ENCODE measurements at regions not wholly inside any gene's neighbourhood (a gene's known extent, or its start where the extent isn't known, plus 50 kb on each side); places are given as distances from the start of the nearest gene placed in this dataset.
"Not testable (repeated sequence)": the region's sequence is repeated elsewhere in the genome, so short reads cannot be mapped to it uniquely, and the experiment has no call there.

- ATAC-seq, result no peak
- TF ChIP-seq SNAI2 (CRISPR knock-in tag; IDR thresholded peaks at IDR 0.05) (no peak), TSHZ2 (CRISPR knock-in tag; IDR thresholded peaks at IDR 0.05) (no peak), GLIS3 (CRISPR knock-in tag; IDR thresholded peaks at IDR 0.05) (no peak), ARNTL (CRISPR knock-in tag; IDR thresholded peaks at IDR 0.05; ENCODE audit: borderline replicate concordance, low read depth) (no peak), ZNF70 (CRISPR knock-in tag; IDR thresholded peaks at IDR 0.05) (no peak), ZFP3 (CRISPR knock-in tag; IDR thresholded peaks at IDR 0.05) (no peak), CSDC2 (CRISPR knock-in tag; IDR thresholded peaks at IDR 0.05) (no peak), ZNF565 (CRISPR knock-in tag; conservative IDR thresholded peaks at IDR 0.05; ENCODE audit: low read depth) (no peak), BACH2 (CRISPR knock-in tag; IDR thresholded peaks at IDR 0.05; ENCODE audit: borderline replicate concordance) (no peak), PATZ1 (CRISPR knock-in tag; IDR thresholded peaks at IDR 0.05; ENCODE audit: borderline replicate concordance) (no peak), ISL1 (CRISPR knock-in tag; IDR thresholded peaks at IDR 0.05) (no peak), ZFP30 (CRISPR knock-in tag; IDR thresholded peaks at IDR 0.05) (no peak), ZC3H10 (CRISPR knock-in tag; IDR thresholded peaks at IDR 0.05) (no peak), RARB (CRISPR knock-in tag; IDR thresholded peaks at IDR 0.05) (no peak), ESRRG (CRISPR knock-in tag; IDR thresholded peaks at IDR 0.05) (no peak), CSRNP3 (CRISPR knock-in tag; IDR thresholded peaks at IDR 0.05) (no peak), POU6F1 (CRISPR knock-in tag; IDR thresholded peaks at IDR 0.05; ENCODE audit: borderline replicate concordance, low read depth) (no peak), ZNF8 (CRISPR knock-in tag; IDR thresholded peaks at IDR 0.05) (no peak), TCF4 (CRISPR knock-in tag; IDR thresholded peaks at IDR 0.05; ENCODE audit: borderline replicate concordance) (no peak)
These were observed 218.7 kb upstream of the TUT7 start for GRCh38 chr9:86572904-86573303.

GRCh38 chr9:86565603-86566002 lies 211.4 kb upstream of the TUT7 start:
- ATAC-seq, result not testable (repeated sequence)

- TF ChIP-seq PATZ1 (CRISPR knock-in tag; IDR thresholded peaks at IDR 0.05; ENCODE audit: borderline replicate concordance) (no peak), ARNTL (CRISPR knock-in tag; IDR thresholded peaks at IDR 0.05; ENCODE audit: borderline replicate concordance, low read depth) (no peak), TOX (CRISPR knock-in tag; IDR thresholded peaks at IDR 0.05; ENCODE audit: borderline replicate concordance) (no peak), OSR1 (CRISPR knock-in tag; IDR thresholded peaks at IDR 0.05) (no peak), TCF4 (CRISPR knock-in tag; IDR thresholded peaks at IDR 0.05; ENCODE audit: borderline replicate concordance) (no peak), SNAI2 (CRISPR knock-in tag; IDR thresholded peaks at IDR 0.05) (no peak), ZFP30 (CRISPR knock-in tag; IDR thresholded peaks at IDR 0.05) (no peak), CSDC2 (CRISPR knock-in tag; IDR thresholded peaks at IDR 0.05) (no peak), ISL1 (CRISPR knock-in tag; IDR thresholded peaks at IDR 0.05) (no peak), ZC3H10 (CRISPR knock-in tag; IDR thresholded peaks at IDR 0.05) (no peak), TSHZ2 (CRISPR knock-in tag; IDR thresholded peaks at IDR 0.05) (no peak), RARB (CRISPR knock-in tag; IDR thresholded peaks at IDR 0.05) (no peak), ZNF565 (CRISPR knock-in tag; conservative IDR thresholded peaks at IDR 0.05; ENCODE audit: low read depth) (no peak)
- no peak for ATAC-seq
These were observed 209.7 kb upstream of the TUT7 start for GRCh38 chr9:86563936-86564335.
